ENCODE measurements at regions not wholly inside any gene's neighbourhood (a gene's known extent, or its start where the extent isn't known, plus 50 kb on each side); places are given as distances from the start of the nearest gene placed in this dataset.

- no peak for DNase-seq
- H3K27ac ChIP-seq (ENCODE audit: low read length in 2 of 2): no peak overlapping the region
Observed at GRCh38 chr12:127158385-127159061, 1108.4 kb upstream of the TMEM132C start.

GRCh38 chr12:127161466-127161865, 1105.5 kb upstream of the TMEM132C start:
- POLR2A ChIA-PET: no interaction called here
- Mint-ChIP-seq H3K27ac (no peak overlapping the region), H3K9me3 (ENCODE audit: insufficient read depth) (no peaks in the 10 kb centered on the region), H3K4me1 (peaks cover 2% of the 10 kb centered on the region), H3K4me3 (no peak overlapping the region), H3K27me3 (peaks cover 10% of the 10 kb centered on the region)
- no peaks in the 10 kb centered on the region for H3K9me3 ChIP-seq (ENCODE audit: control extremely low read depth in 1 of 3, control insufficient read depth in 2 of 3, insufficient read depth in 1 of 3, low read length in 2 of 3)
- no peaks in the 10 kb centered on the region for H3K36me3 ChIP-seq (replicated peaks in 1 of 2; ENCODE audit: control extremely low read depth in 1 of 2, control insufficient read depth in 1 of 2, extremely low read depth in 1 of 2, insufficient read depth in 2 of 2, low read length in 1 of 2)
- no peak overlapping the region for H3K27ac ChIP-seq (ENCODE audit: low read length in 2 of 2)
- WGBS (ENCODE audit: insufficient coverage): no CpG with 5 or more reads among the region's 2 CpGs
- CTCF ChIA-PET: no interaction called here
- DNase-seq (no peak), ATAC-seq (ENCODE audit: low read depth) (no peak)
- intact Hi-C loops (cut with micrococcal nuclease): no loop called here
- H3K4me3 ChIP-seq (ENCODE audit: control extremely low read depth in 1 of 5, extremely low read depth in 1 of 5, insufficient read depth in 1 of 5, low read depth in 2 of 5, low read length in 4 of 5): no peak overlapping the region
- no peaks in the 10 kb centered on the region for H3K4me1 ChIP-seq (ENCODE audit: control insufficient read depth in 2 of 2, insufficient read depth in 2 of 2, low read length in 2 of 2)
- no peaks in the 10 kb centered on the region for H3K79me2 ChIP-seq (ENCODE audit: control insufficient read depth, insufficient read depth, low read length)
- TF ChIP-seq CTCF (IDR thresholded peaks at IDR 0.05) (no peak), EZH2 (IDR thresholded peaks at IDR 0.05; ENCODE audit: borderline replicate concordance, insufficient read depth, low read depth, low read length, poor library complexity, severe bottlenecking) (no peak)
- no peak overlapping the region for H3K4me2 ChIP-seq (replicated peaks; ENCODE audit: low read depth, low read length, poor library complexity, severe bottlenecking)
- H3K27me3 ChIP-seq (replicated peaks in 1 of 4; ENCODE audit: control extremely low read depth in 1 of 4, control insufficient read depth in 3 of 4, insufficient read depth in 4 of 4, low read length in 3 of 4): peaks cover 0 to 7% (median 2%) of the 10 kb centered on the region in 4 experiments
- no peak overlapping the region for H3K9ac ChIP-seq (ENCODE audit: low read length)
- no peak overlapping the region for H2AFZ ChIP-seq (ENCODE audit: insufficient read depth, low read depth, low read length, poor library complexity, severe bottlenecking)
- H4K20me1 ChIP-seq (ENCODE audit: control insufficient read depth, insufficient read depth, low read length, poor library complexity, severe bottlenecking): no peaks in the 10 kb centered on the region

More at GRCh38 chr12:127158385-127159061, 1108.4 kb upstream of the TMEM132C start:
- ChIA-PET POLR2A (no interaction called here), CTCF (no interaction called here)
- ATAC-seq (ENCODE audit: low read depth): no peak
- H3K4me1 ChIP-seq (ENCODE audit: control insufficient read depth in 2 of 2, insufficient read depth in 2 of 2, low read length in 2 of 2): no peaks in the 10 kb centered on the region
- H3K27me3 ChIP-seq (replicated peaks in 1 of 4; ENCODE audit: control extremely low read depth in 1 of 4, control insufficient read depth in 3 of 4, insufficient read depth in 4 of 4, low read length in 3 of 4): no peaks in the 10 kb centered on the region
- no peaks in the 10 kb centered on the region for H3K9me3 ChIP-seq (ENCODE audit: control extremely low read depth in 1 of 3, control insufficient read depth in 2 of 3, insufficient read depth in 1 of 3, low read length in 2 of 3)
- H3K9ac ChIP-seq (ENCODE audit: low read length): no peak overlapping the region
- no peaks in the 10 kb centered on the region for H3K79me2 ChIP-seq (ENCODE audit: control insufficient read depth, insufficient read depth, low read length)
- no peaks in the 10 kb centered on the region for H3K36me3 ChIP-seq (replicated peaks in 1 of 2; ENCODE audit: control extremely low read depth in 1 of 2, control insufficient read depth in 1 of 2, extremely low read depth in 1 of 2, insufficient read depth in 2 of 2, low read length in 1 of 2)
- intact Hi-C loops (cut with micrococcal nuclease): no loop called here
- no peak overlapping the region for H2AFZ ChIP-seq (ENCODE audit: insufficient read depth, low read depth, low read length, poor library complexity, severe bottlenecking)
- Mint-ChIP-seq H3K27me3 (no peaks in the 10 kb centered on the region), H3K9me3 (ENCODE audit: insufficient read depth) (no peaks in the 10 kb centered on the region), H3K4me1 (no peaks in the 10 kb centered on the region), H3K4me3 (no peak overlapping the region), H3K27ac (no peak overlapping the region)
- H4K20me1 ChIP-seq (ENCODE audit: control insufficient read depth, insufficient read depth, low read length, poor library complexity, severe bottlenecking): no peaks in the 10 kb centered on the region
- H3K4me2 ChIP-seq (replicated peaks; ENCODE audit: low read depth, low read length, poor library complexity, severe bottlenecking): no peak overlapping the region
- no peak overlapping the region for H3K4me3 ChIP-seq (ENCODE audit: control extremely low read depth in 1 of 5, extremely low read depth in 1 of 5, insufficient read depth in 1 of 5, low read depth in 2 of 5, low read length in 4 of 5)
- TF ChIP-seq CTCF (IDR thresholded peaks at IDR 0.05): no peak
- TF ChIP-seq EZH2 (IDR thresholded peaks at IDR 0.05; ENCODE audit: borderline replicate concordance, insufficient read depth, low read depth, low read length, poor library complexity, severe bottlenecking): no peak
- WGBS (ENCODE audit: insufficient coverage): no CpG with 5 or more reads among the region's 4 CpGs

Measured in B cell (primary cell).